HepG2 (cell line): ENCODE measurements at regions not wholly inside any gene's neighbourhood (a gene's known extent, or its start where the extent isn't known, plus 50 kb on each side); places are given as distances from the start of the nearest gene placed in this dataset.

ENCODE experiments used
- ATAC-seq: fragments of 200-7000 bp; cut with Tn5 transposase; 3 replicates; pipeline ENCODE4 v1.9.1; 2020; ENCODE audit warnings: mild to moderate bottlenecking, moderate library complexity
- BruUV-seq: library from RNA; stranded (reverse); fragments of 400-500 nt; replicated peaks from 2 replicates; lab custom pipeline; 2021; lab: Mats Ljungman, UMichigan
- CTCF ChIA-PET: fragments of 300-600 bp; formaldehyde crosslinking; extraction: SDS; loops from one replicate; lab custom pipeline; 2021; ENCODE audit warnings: low total read pairs, inconsistent platforms, low intra/inter-chr PET ratio; lab: Yijun Ruan, JAX
- POLR2A ChIA-PET: fragments of 350-600 bp; sonication (Branson Sonifier 250); formaldehyde crosslinking; loops from one replicate; lab custom pipeline; 2020; ENCODE audit warnings: antibody characterized with exemption, inconsistent platforms; lab: Yijun Ruan, JAX
- DNase-seq: peaks from one replicate; pipeline ENCODE4 v3.0.0-alpha.2; 2015; ENCODE audit warnings: low spot score
- FAIRE-seq: peaks from 3 replicates; lab custom pipeline; 2011; peaks lifted over from hg19 to GRCh38; lab: Jason Lieb, UNC
- H2AFZ ChIP-seq: one replicate; pipeline ENCODE4 v1.6.1; 2011; ENCODE audit warnings: low read length, inconsistent platforms
- H3K27ac ChIP-seq: fragments of 300-600 bp; 3 replicates; pipeline ENCODE4 v1.8.0; 2011; ENCODE audit warnings: mixed run types, mild to moderate bottlenecking, mixed read lengths, low read length, inconsistent platforms; ENCODE audit not compliant: insufficient read depth; ENCODE audit errors: extremely low read length
- H3K27me3 ChIP-seq, 2 experiments: fragments of 200-600 bp in 1 of 2; 2 replicates in 1 of 2; 3 replicates in 1 of 2; pipeline versions ENCODE4 v1.6.0 to v1.8.0; 2011; ENCODE audit warnings: low read length in 2 of 2, mild to moderate bottlenecking in 2 of 2, moderate library complexity in 2 of 2, inconsistent platforms in 1 of 2; ENCODE audit not compliant: insufficient read depth in 2 of 2, control insufficient read depth in 1 of 2
- H3K36me3 ChIP-seq, 2 experiments: fragments of 200-600 bp in 1 of 2; replicated peaks in 1 of 2; 2 replicates in 1 of 2; 3 replicates in 1 of 2; pipeline versions ENCODE4 v1.5.1 to v1.8.0; 2011; ENCODE audit warnings: low read length in 2 of 2, inconsistent platforms in 1 of 2; ENCODE audit not compliant: insufficient read depth in 2 of 2, control insufficient read depth in 1 of 2
- H3K4me1 ChIP-seq: 2 replicates; pipeline ENCODE4 v1.5.1; 2012; ENCODE audit warnings: low read length, inconsistent platforms; ENCODE audit not compliant: insufficient read depth
- H3K4me2 ChIP-seq: 2 replicates; pipeline ENCODE4 v1.6.0; 2011; ENCODE audit warnings: low read depth, low read length, inconsistent platforms
- H3K4me3 ChIP-seq, 3 experiments: fragments of 200-600 bp in 1 of 3; sonication (generic), shearing (Covaris generic) in 1 of 3; replicated peaks in 1 of 3; 2 replicates each; pipeline ENCODE4 v1.5.1; 2011 to 2016; ENCODE audit warnings: low read length in 3 of 3, inconsistent platforms in 2 of 3, low read depth in 2 of 3, mild to moderate bottlenecking in 2 of 3, control low read depth in 1 of 3, mixed read lengths in 1 of 3; ENCODE audit not compliant: insufficient read depth in 1 of 3
- H3K79me2 ChIP-seq: one replicate; pipeline ENCODE4 v1.6.1; 2011; ENCODE audit warnings: low read length, inconsistent platforms; ENCODE audit not compliant: insufficient read depth
- H3K9ac ChIP-seq: 2 replicates; pipeline ENCODE4 v1.6.0; 2011; ENCODE audit warnings: mild to moderate bottlenecking, low read depth, low read length, inconsistent platforms; ENCODE audit not compliant: insufficient read depth
- H3K9me3 ChIP-seq: 2 replicates; pipeline ENCODE4 v1.5.1; 2012; ENCODE audit warnings: mild to moderate bottlenecking, low read length
- H4K20me1 ChIP-seq: 2 replicates; pipeline ENCODE4 v1.6.0; 2011; ENCODE audit warnings: inconsistent platforms, mild to moderate bottlenecking, low read length, moderate library complexity; ENCODE audit not compliant: insufficient read depth
- TBX3 ChIP-seq: fragments of 450-650 bp; IDR thresholded peaks from 2 replicates; pipeline ENCODE4 v1.6.1; 2017; ENCODE audit warnings: antibody characterized with exemption, mild to moderate bottlenecking, inconsistent platforms, borderline replicate concordance
- ZNF34 ChIP-seq: sonication (generic); formaldehyde crosslinking; IDR thresholded peaks from 2 replicates; pipeline ENCODE4 v1.4.0; 2020; ENCODE audit warnings: mild to moderate bottlenecking, missing genetic modification reagents, borderline replicate concordance
- ZNF766 ChIP-seq: sonication (generic); formaldehyde crosslinking; IDR thresholded peaks from 2 replicates; pipeline ENCODE4 v1.5.0; 2020; ENCODE audit warnings: missing genetic modification reagents, borderline replicate concordance
- WGBS: methylation state at CpG from one replicate; pipeline ENCODE4 v1.1.6; 2017; ENCODE audit warnings: low lambda C conversion rate; 5-methylcytosine and 5-hydroxymethylcytosine counted together
- in situ Hi-C: cut with HindIII; loops from 2 replicates; pipeline ENCODE4 v1.10.0; 2017; ENCODE audit warnings: low pct_unique_long_range_greater_than_20kb; ENCODE audit not compliant: extremely low pct_ligation_motif_present
- intact Hi-C: fragments of 100-400 bp; cut with micrococcal nuclease; formaldehyde crosslinking; loops from one replicate; pipeline ENCODE4 v1.10.0; 2022; ENCODE audit not compliant: unreplicated experiment

DNA sequence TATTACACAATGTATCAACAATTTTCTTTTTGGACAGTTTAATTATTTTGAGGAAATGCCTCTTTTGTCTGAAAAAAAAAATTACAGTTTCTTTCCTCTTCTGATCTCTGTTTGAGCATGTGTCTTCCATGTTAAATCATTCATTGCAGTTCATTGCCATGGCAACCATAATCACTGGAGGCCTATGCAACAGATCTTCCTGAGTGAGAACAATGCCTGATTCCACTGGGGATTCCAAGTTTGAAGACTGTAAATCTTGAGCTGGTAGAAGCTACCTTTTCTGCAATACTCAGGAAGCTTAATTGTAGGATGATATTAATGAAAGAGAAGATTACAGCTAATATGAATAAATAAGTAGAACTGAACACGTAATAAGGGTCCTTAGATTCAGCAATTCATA is 721.4 kb upstream of the CNTNAP5 start:
- CTCF ChIA-PET: no interaction called here
- FAIRE-seq: no peak
- no peak for TF ChIP-seq TBX3
- TF ChIP-seq ZNF34 (CRISPR knock-in tag): no peak
- TF ChIP-seq ZNF766 (CRISPR knock-in tag): no peak
- no peak for DNase-seq
- no peaks in the 10 kb centered on the region for H3K27me3 ChIP-seq
- H3K79me2 ChIP-seq: no peaks in the 10 kb centered on the region
- in situ Hi-C loops: no loop called here
- H3K36me3 ChIP-seq: no peaks in the 10 kb centered on the region
- no peak overlapping the region for H3K27ac ChIP-seq
- H3K4me3 ChIP-seq: no peak overlapping the region
- no peak for ATAC-seq
- WGBS: 2% methylated on average over 1 of the region's 1 CpG
- no peak overlapping the region for H2AFZ ChIP-seq
- H3K9me3 ChIP-seq: peaks cover 85% of the 10 kb centered on the region
- H3K4me2 ChIP-seq: no peak overlapping the region
- BruUV-seq: no TSS peak
- POLR2A ChIA-PET: no interaction called here
- no peaks in the 10 kb centered on the region for H4K20me1 ChIP-seq
- intact Hi-C loops: no loop called here
- H3K4me1 ChIP-seq: no peaks in the 10 kb centered on the region
- H3K9ac ChIP-seq: no peak overlapping the region
